EL (cell line): ENCODE measurements at regions not wholly inside any gene's neighbourhood (a gene's known extent, or its start where the extent isn't known, plus 50 kb on each side); places are given as distances from the start of the nearest gene placed in this dataset.

Experiments
- DNase-seq: peaks from one replicate; pipeline ENCODE4 v3.0.0-alpha.2; 2016

- peak; percentile 51 for DNase-seq
Observed at GRCh38 chr5:124841829-124842712, 95.6 kb upstream of the ZNF608 start.

DNA sequence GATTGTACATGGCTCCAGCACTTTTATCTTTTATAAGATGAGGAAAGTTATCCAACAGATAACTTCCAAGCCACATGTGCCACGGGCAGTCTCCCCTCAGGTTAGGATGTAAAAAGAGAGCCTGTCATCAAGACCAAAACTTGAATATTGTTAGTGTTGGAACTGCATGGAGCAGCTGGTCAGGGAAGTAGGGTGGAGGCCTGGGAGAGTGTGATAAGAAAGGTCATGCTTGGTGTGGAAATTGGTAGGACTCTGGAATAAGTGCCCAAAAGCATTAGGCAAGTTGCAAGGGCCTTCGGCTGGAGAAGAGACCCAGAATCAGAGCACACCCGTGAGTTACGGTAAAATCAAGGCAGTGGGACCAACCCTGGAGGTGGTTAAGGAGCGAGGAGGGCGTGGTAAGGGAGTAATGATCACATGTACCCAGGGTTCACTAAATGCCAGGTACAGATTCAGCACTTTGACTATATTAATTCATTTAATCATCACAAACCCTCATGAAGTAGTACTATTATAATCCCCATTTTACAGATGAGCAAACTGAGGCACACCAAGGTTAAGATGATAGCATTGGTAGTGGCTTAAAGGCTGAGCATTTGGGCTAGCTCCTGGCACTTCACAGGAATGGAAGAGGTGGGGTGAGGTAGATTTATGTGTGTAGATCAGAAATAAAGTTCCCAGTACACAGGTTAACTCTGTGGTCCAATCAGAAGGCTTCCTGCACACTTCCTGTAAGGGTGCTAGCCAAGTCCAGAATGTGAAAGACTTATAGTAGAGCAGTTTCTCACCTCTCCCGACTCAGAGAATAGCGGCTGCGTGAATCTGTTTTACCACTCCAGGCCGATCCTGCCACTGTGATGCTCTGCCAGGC is 96.5 kb upstream of the ZNF608 start:
- DNase-seq = no peak

- DNase-seq = no peak
Observed at GRCh38 chr5:124843596-124843899, 97.1 kb upstream of the ZNF608 start.

DNA sequence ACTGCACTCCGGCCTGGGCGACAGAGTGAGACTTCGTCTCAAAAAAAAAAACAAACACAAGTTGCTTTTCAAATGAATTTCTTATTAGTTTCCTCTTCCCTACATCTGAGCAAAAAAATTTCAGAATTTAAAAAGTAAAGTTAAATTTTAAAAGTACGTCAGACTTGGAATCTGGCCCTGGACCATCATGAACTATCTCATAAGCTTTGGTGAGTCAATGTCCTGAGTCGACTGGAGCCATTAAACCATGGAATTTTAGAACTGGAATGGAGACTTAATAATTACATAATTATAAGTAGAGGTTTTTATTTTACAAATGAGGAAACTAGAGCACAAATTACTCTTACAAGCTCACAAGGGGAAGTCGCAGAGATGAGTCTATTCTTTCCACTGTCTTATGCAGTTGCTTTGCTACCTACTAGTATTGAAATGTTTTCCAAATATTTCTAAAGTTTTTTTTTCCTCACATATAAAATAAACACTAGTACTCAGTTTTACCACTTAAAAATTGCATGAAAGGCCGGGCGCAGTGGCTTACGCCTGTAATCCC is 98.0 kb upstream of the ZNF608 start:
- DNase-seq = no peak

DNA sequence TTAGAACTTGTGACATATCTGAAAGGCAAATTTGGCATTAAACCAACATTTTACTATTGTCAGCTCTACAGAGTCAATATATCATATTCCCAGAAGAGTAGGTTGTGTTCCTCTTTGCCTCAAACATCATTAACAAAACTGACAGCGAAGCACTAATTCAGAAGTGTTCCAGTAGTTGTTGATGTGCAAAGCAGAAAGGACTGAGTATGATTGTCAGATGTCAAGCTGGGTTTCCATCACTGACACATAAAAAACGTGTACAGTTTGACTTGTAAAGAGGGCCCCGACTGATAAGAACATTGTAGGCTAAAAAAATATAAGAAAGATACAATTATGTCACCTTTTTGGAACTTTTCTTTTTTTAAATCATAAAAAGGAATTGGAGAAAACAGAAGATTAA is 101.5 kb upstream of the ZNF608 start:
- no peak for DNase-seq

- DNase-seq = no peak
Observed at GRCh38 chr5:124849774-124850173, 103.3 kb upstream of the ZNF608 start.

- no peak for DNase-seq
Observed at GRCh38 chr5:124856726-124857125, 110.3 kb upstream of the ZNF608 start.

GRCh38 chr5:124858612-124859011 is 112.2 kb upstream of the ZNF608 start:
- DNase-seq = no peak

DNA sequence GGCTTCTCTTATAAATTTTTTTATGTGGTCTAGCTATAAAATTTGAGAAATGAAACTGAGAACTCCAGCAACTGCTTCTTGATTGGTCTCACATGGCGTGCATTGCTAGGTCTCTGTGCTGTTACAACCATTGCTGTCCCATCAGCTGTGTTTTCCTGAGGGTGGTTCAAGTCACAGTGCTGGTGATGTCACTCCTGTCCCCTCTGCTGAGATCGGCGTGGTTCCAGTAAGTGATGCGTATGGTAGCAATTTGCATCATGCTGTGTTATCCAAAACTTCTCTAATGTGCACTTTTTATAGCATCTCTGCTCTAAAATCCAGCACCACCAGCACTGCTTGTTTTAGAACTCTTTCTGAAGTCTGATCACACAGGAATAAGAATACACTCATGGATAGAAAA is 112.6 kb upstream of the ZNF608 start:
- peak; percentile 19 for DNase-seq

DNA sequence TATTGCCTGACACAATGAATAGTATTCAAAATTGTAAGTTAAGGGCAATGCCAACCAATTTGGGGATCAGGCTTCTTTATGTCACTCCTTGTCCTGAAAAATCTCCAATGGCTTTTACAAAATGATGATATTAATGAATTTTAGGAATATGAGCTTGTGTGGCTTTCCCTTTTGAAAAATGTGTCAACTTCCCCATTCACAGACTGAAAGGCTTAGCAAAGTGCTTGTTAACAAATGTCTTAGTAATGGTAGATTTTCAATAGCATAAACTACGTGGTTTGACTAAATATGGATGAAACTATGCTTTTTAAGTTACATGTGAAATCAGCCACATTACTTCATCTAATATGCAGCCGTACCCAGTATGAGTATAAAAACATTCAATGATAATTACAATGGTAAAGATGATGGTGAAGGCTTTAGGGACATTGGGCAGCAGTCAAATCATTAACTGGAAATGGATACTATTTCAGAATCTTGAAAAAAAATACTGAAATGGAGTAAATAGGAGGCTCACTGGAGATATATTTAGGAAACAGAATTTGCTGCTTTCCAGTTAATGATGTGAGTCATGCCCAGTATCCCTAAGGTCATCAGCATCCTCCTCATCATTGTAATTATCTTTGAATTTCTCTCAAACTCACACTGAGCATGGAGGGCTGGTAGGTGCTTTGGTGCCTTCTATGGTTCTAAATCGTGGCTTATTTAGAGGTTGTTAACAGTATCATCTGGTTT is 113.3 kb upstream of the ZNF608 start:
- DNase-seq = no peak

- DNase-seq = peak; percentile 37
Observed at GRCh38 chr5:124860291-124860655, 113.8 kb upstream of the ZNF608 start.

DNA sequence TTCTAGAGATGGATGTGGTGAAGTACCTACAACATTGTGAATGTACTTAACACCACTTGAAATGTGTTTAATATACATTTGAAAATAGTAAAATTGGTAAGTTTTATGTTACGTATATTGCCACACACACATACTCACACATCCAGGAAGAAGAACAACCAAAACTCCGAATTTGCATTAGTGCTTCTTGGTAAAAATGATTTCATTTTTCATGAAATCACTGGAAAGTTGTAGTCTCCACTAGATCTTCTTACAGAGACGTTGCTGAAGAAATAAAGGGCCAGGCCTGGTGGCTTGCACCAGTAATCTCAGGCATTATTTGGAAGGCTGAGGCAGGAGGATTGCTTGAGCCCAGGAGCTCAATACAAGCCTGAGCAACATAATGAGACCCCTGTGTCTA is 118.6 kb upstream of the ZNF608 start:
- DNase-seq = no peak

- DNase-seq = no peak
Observed at GRCh38 chr5:124865603-124866354, 119.3 kb upstream of the ZNF608 start.

DNA sequence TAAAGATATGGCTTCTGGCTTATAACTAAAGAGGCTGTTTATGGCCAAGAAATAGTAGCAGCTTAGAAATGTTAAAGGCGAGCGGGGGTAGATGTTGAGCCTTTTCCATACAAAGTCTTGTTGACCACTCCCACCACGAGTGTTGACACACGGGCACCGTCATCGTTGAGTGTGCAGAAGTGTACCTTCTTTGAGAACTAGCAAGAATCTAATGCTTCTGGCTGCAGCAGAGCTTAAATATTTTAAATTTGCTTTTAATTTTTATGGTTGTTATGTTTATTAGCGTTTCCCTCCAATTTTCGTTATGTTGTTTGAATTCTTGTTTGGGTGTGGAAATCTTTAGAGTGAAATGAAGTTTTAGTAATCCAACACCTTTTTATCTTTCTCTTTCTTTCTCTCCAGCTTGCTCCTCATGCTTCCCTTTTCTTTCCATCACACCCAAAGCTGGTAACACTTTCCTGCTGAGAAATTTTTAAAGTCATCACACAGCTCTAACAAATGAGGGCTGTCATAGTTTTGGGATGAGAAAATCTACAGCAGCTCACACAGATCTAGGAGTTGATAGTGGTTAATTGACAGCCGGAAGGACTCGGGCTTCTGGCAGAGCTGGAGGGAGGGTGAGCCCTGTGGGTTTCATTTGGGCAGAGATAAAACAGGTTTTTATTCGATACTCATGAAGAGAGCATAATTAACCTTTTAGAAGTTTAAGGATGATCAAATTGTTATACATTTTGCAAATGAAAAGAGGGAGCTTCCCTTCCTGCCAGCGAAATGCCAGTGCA is 120.1 kb upstream of the ZNF608 start:
- peak; percentile 44 for DNase-seq

DNA sequence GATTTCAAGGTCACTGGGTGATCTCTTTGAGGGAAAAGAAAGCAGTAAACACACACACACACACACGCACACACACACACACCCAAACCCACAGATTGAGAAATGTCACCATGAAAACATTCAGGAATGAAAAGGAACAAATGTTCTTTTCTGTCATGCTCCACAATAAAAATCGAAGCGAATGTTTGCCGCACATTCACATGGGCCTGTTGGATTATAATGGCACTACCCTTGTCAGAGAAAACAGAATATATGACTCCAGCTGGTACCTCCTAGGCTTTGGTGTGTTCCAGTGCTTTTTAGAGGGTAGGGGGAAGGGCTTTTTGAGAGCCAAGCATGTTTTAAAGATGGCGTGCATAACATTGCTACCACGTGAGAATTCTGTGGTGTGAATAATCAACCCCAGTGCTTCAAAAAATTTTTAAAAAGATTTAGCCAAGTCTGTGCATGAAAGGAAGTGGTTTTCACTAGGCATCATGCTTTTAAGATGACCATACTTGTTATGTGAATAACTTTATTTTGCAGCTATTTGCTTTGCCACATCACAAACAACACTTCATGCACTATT is 120.8 kb upstream of the ZNF608 start:
- peak; percentile 79 for DNase-seq

DNA sequence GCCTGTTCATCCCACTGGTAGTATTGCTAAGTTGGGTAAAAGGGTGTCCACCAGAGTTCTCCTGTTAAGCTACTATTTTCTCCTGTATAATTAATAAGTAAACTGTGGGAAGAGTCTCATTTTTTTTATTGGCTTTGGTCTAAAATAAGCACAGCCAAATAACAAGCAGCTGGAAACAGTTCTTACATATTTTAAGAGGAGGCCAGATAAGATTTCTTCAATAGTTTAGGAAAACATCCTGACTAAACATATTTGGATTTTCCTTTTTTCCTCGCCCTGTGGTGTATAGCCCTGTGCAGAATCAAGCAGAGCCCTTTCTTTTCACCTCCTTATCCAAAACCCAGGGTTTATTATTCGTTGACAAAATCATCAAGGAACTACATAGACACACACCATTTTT is 122.2 kb upstream of the ZNF608 start:
- no peak for DNase-seq

GRCh38 chr5:124869426-124870033 is 123.1 kb upstream of the ZNF608 start:
- DNase-seq = no peak

GRCh38 chr5:124870070-124870469 is 123.6 kb upstream of the ZNF608 start:
- no peak for DNase-seq

DNA sequence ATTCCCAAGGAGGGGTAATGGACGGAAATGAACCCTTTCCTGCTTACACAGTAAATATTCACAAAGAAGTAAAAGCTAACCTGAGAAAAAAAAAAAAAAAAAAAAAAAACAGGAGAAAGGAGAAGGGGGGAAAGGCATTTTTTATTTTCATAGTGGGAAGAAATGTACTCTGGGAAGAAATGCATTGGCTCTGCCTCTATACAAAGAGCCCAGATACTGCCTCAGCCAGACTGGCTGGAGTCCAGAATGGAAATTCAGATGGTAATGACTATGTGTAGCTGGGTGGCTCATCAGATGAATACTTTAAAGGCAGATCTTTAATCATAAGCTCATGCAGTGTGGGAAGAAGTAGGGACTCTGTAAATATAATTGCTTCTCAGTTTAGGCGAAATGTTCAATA is 124.9 kb upstream of the ZNF608 start:
- peak; percentile 25 for DNase-seq

DNA sequence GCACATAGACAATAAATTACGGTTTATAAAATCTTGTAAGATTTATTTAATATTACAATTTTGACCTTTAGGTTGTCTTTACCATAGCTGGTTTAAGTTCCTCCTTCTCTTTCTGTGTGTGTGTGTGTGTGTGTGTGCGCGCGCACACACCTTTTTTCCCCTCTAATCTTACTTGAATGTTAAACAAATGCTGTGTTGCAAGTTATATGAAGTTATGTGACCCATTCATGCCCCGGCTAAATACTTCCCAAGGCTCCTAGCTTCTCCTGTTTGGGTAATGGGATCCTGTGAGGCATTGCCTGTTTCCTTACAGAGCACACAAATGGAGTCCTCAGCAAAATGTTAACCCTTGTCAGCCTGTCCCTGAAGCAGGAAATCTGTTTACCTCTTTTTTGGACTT is 125.6 kb upstream of the ZNF608 start:
- DNase-seq = no peak

- no peak for DNase-seq
Observed at GRCh38 chr5:124872615-124873014, 126.2 kb upstream of the ZNF608 start.
